ENCODE measurements at regions not wholly inside any gene's neighbourhood (a gene's known extent, or its start where the extent isn't known, plus 50 kb on each side); places are given as distances from the start of the nearest gene placed in this dataset.
"Not testable (repeated sequence)": the region's sequence is repeated elsewhere in the genome, so short reads cannot be mapped to it uniquely, and the experiment has no call there.

- DNase-seq: peak; percentile 35
These were observed 503.6 kb upstream of the AMELY start for GRCh38 chrY:7415157-7415633.

GRCh38 chrY:7390056-7390455 lies 478.5 kb upstream of the AMELY start:
- DNase-seq: peak; percentile 56

DNA sequence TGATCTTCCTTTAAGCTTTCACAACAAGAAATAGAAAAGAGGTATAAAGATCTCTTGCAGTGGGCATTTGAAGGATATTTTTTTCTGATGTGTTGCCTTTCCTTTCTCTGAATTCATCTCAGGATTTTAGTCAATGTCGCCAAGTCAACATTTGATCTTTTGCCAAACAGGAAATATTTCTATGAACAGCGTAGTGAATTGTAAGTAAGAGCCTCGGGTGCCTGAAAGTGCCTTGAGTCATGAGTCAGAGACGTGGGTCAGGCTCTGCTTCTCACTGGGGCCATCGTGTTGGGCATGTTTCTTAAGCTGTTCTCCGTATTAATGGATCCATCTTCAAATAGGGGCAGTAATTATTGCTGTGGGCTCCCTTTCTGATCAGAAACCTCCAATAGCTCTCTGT lies 471.4 kb upstream of the AMELY start:
- peak; percentile 81 for DNase-seq

GRCh38 chrY:7377091-7377490 lies 465.5 kb upstream of the AMELY start:
- no peak for DNase-seq

GRCh38 chrY:7374485-7374884 lies 462.9 kb upstream of the AMELY start:
- DNase-seq: peak; percentile 71

DNA sequence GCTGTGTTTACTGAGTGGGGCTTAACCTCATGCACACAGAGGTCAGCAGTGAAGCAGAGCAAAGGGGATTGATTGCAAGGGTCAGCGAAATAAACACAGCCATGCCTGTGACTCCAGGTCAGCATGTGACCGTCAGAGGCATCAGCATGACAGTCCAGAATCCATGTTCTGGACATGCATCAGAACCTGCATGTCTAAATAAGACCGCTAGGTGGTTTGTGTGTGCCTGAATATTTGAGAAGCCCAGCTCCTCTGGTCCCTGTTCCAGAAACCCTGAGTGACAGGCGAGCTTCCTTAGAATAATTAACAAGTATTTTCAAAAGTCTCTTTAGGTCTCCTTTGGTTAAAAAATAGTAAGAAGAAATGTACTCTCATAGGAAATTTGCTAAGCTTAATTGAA lies 460.4 kb upstream of the AMELY start:
- DNase-seq: not testable (repeated sequence)

DNA sequence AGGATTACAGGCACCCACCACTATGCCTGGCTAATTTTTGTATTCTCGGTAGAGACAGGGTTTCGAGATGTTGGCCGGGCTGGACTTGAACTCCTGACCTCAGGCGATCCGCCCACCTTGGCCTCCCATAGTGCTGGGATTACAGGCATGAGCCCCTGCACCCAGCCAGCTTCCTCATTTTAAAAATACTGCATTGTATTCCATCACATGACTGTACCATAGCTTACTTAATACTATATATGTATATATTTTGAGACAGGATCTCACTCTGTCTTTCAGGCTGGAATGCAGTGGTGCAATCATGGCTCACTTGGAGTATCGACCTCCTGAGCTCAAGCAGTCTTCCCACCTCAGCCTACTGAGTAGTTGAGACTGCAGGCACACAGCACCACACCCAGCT lies 459.5 kb upstream of the AMELY start:
- peak; percentile 42 for DNase-seq

DNA sequence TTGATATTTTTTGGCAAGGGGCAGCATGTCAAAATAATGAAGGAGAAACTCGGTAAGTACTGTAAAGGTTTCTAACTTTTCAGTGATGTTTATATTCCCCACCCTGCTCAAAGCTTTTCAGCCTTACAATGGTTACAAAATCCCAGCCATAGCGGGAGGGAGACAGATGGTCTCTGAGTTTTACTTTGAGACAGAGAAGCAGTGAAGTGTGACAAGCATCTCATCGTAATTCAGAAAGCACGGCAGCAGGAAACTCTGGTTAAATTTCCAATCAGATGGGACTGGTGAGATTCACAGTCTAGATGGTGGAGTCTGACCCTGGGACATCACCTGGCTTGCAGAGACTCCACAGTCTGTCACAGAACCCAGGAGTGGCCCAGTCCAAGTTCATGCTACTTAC lies 448.0 kb upstream of the AMELY start:
- DNase-seq: no peak

- DNase-seq: no peak
These were observed 446.7 kb upstream of the AMELY start for GRCh38 chrY:7358103-7358752.

- peak; percentile 70 for DNase-seq
These were observed 444.3 kb upstream of the AMELY start for GRCh38 chrY:7355891-7356290.

DNA sequence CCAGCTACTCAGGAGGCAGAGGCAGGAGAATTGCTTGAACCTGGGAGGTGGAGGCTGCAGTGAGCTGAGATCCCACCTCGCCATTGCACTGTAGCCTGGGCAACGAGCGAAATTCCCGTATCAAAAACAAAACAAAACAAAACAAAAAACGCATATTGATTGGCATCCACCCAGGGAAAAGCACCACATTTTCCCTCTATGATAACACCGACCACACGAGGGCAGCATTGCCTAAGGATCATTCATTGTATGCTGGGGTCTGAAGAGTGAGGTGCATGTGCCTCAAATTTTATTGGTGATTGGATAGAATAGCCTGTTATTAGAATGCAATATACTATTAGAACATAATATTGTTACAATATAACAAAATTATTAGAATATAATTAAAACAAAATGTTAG lies 433.1 kb upstream of the AMELY start:
- DNase-seq: peak; percentile 61

DNA sequence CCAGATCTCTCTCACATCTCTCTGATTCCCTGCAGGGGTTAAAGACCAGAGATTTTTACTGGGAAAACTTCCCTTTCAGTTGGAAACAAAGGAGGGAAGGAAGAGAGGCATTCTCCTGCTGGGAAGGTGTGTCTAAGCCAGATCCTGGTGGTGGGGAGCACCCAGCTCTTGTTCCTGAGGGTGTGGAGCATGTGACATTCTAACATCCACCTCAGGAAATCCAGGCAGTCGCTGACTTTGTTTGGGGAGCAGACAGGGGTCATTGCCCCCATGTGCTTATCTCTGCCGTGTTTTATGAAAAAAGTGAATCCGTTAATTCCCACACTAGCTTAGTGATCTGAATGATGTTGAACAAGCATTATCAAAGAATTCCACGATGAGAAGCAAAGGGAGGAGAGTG lies 431.7 kb upstream of the AMELY start:
- no peak for DNase-seq

DNA sequence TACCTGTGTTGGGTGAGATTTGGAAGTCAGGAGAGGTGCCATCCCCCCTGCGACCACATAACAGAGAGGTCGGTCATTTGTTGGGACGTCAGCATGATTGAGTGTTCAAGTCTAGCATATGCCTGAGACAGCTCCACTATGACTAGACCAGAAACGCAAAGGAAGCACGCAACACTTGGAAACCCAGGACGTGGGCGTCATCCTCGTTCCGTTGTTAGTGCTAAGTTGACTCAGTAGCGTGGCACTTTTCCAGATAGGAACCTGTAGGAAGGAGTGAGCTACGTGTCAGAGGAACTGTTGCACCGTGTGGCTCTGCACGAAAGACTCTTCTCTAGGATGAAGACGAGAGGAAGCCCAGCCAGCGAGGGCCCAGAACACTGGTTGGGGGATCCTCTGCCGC lies 431.2 kb upstream of the AMELY start:
- peak; percentile 4 for DNase-seq

DNA sequence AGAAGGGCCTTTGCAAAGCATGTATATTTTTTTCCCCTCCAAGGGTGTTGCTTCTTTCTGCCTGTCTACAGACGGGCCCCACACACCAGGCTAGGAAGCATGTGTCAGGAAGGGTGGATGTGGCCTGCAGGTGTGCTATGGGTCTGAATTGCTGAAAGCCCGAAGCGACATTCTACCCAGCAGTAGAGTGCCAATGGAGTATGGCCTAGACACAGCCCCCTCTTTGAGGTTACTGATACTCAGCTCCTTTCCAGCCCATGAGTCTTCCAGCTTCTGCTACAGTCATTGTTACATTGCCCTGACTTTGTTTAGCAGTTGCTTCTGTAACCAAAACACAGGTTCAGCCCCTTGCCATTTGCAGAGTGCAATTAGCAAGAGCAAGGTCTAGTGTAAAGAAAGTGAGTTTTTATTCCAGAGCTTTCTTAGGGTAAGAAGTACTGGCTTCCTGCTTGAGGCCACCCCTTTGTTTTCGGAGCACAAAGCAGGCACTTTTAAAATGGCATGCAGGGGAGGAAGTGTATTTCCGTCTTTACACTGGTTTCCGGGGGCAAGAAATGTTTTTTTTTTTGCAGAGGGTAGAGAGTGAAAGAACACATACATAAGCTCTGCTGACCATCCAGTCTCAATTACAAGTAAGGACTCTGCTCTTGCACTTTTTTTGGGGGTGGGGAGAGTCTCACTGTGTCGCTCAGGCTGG lies 428.0 kb upstream of the AMELY start:
- no peak for DNase-seq

DNA sequence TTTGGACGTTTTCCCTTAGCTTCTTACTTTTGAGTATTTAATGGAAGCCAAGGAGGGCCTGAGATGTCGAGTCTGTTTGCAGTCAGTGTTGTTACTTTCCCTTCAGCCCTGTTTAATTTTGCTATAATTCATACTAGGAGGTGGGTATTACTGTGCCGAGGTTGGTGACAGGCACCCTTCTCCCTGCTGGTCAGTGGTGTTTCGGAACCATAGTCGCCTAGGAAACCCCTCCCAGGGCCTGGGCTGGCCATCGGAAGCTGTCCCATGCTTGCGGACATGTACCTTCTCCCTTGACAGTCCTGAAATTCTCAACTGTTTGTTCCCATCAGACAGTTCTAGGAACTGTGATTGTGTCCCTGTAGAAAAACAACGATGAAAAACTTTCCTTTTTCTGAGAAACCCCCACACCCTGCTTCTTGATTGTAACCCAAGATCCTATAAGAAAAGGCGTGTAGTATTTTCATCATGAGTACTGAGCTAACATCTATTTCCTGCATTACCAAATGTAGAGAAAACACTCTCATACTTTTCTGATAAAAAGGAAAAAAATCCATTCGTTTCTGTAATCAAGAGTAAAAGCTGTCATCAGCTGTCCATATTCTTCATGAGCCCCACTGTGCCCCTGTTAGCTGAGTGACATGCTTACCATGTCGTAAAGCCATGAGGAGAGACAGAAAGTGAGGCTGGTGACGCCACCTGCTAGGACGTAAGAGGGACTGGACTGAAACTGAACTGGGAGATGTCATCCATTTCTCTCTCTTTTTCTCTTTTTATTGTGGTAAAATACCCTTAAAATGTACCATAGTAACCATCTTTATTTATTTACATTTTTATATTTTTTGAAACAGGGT lies 424.7 kb upstream of the AMELY start:
- no peak for DNase-seq

DNA sequence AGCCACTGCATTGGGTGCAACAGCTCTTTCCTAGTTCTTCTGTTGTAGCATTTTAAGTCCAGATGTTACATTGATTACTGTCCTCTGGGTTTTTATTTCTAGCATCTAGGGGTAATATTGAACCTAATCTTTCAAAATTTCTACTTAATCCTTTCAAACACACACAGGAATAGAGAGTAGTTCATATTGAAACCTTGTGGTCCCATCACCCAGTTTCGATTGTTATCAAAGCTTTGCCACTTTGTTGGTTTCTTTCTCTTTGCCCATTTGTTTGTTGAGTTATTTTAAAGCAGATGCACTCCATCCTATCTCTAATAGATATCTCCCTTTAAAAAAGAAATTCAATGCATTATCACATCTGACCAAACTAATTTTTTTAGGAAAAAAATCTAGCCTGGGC lies 422.9 kb upstream of the AMELY start:
- no peak for DNase-seq

DNA sequence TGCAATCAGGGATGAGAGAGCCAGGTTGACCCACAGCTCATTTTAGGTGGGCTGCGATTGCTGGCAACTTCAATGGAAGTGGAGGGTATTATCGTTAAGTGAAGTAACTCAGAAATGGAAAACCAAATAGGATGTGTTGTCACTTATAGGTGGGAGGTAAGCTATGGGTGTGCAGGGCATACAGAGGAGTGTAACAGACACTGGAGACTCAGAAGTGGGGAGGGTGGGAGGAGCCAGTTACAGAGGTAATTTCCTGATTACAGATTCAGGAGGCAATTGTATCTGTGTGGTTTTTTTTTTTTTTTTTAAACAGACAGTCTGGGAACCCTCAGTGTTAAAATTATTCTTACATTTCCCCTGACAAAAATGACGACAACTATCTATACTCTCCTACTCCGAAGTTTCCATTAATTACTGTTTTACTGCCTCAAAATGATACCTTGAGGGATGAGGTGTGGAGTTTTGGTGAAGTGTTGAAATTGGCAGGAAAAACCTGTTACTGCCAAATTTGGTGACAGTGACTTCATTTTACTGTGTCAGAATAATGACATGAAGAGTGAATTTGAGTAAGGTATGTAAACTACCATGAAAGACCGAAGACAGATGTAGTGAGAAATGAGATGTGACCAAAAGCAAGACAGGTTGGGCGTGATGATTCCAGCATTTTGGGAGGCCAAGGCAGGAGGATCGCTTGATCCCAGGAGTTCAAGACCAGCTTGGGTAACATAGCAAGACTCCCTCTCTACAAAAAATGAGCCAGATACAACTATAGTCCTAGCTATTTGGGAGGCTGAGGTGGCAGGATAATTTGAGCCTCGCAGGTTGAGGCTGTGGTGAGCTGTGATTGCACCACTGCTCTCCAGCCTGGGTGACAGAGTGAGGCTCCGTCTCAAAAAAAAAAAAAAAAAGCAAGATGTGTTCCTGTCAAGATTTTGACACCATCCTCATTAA lies 415.0 kb upstream of the AMELY start:
- DNase-seq: no peak

DNA sequence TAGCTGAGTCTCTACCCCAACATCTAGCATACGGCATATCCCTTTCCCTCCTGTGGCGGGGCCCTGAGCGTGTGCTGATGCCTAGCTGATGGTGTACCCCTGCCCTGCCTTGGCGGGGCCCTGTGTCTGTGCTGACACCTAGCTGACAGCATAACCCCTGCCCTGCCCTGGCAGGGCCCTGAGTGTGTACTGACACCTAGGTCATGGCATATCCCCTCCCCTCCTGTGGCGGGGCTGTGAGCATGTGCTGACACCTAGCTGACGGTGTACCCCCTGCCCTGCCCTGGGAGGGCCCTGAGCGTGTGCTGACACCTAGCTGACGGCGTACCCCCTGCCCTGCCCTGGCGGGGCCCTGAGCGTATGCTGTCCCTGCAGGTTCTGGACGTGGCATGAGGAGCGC lies 414.0 kb upstream of the AMELY start:
- no peak for DNase-seq

DNA sequence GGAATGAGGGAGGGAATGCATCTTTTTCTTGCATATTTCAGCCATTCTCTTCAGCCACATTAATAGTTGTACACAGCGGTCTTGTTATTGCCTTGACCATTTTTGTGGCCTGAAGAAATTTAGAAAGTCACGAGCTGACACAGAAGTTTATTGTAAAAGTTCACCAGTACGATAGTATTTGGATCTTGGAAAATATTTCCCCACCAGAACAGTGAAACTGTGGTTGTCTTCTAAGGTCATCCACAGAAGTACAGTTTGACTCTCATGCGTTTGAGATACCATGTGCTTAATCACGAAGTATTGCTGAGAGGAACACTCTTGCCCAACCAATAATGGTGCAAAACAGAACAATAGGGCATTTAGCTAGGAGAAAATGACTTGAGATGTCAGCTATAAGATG lies 409.2 kb upstream of the AMELY start:
- no peak for DNase-seq

- not testable (repeated sequence) for DNase-seq
These were observed 408.6 kb upstream of the AMELY start for GRCh38 chrY:7320171-7320570.

- no peak for DNase-seq
These were observed 406.6 kb upstream of the AMELY start for GRCh38 chrY:7318122-7318521.

- no peak for DNase-seq
These were observed 406.0 kb upstream of the AMELY start for GRCh38 chrY:7317571-7317970.
